ENCODE measurements at regions not wholly inside any gene's neighbourhood (a gene's known extent, or its start where the extent isn't known, plus 50 kb on each side); places are given as distances from the start of the nearest gene placed in this dataset.

DNA sequence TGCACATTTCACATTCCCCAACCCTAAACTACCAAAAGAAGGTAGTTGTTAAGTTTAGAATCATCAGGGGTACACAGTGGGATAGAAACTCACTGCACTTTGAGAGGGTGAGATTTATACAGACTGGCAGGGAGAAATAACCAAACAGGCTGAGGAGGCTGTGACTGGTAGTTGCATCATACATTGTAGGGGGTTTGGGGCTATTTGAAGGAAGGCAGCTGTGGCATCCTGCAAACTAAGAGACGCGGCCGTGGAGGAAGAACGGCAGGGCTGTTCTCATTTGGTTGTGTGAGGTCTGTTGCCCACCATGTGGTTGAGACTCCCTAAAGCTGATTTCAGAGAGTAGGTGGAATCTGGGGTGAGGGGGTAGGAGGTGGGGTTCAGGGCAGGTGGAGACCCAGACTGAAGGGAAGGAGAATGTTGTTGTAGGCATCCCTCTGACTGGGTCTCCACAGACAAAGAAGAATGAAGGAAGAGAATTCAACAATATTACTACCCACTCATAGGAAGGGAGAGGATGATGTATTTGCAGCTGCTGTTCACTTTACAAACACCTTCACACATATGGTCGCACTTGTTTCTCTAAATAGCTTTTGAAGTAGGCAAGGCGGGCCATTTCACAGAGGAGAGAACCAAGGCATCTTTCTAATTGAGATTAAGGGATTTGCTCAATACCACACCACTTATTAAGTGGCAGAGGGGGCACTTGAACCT, 170.9 kb upstream of the SIX2 start:
- WGBS (ENCODE audit: extremely low coverage, insufficient coverage, insufficient read length) = no CpG with 5 or more reads among the region's 6 CpGs
- Histone ChIP-seq H3K23ac (ENCODE audit: low read length) (no peak overlapping the region), H2BK5ac (ENCODE audit: low read depth, low read length, poor library complexity) (no peak overlapping the region), H4K8ac (ENCODE audit: low read depth, low read length) (no peak overlapping the region), H2BK12ac (ENCODE audit: low read length) (no peak overlapping the region), H3K36me3 (ENCODE audit: control insufficient read depth in 1 of 2, insufficient read depth in 2 of 2, low read length in 2 of 2) (no peaks in the 10 kb centered on the region), H2AK5ac (ENCODE audit: low read length) (no peak overlapping the region), H3K14ac (ENCODE audit: low read length) (no peak overlapping the region), H3K79me1 (ENCODE audit: low read length) (no peaks in the 10 kb centered on the region), H4K91ac (ENCODE audit: low read depth, low read length) (no peak overlapping the region), H3K9ac (ENCODE audit: low read length) (no peak overlapping the region), H3K18ac (ENCODE audit: low read length) (no peak overlapping the region), H3K4me3 (ENCODE audit: low read depth, low read length) (no peak overlapping the region), H3K4me1 (ENCODE audit: control insufficient read depth in 1 of 2, insufficient read depth in 2 of 2, low read length in 2 of 2) (peaks cover 1 to 9% of the 10 kb centered on the region in 2 experiments), H4K12ac (ENCODE audit: low read depth, low read length) (no peak overlapping the region), H3K27ac (ENCODE audit: low read depth, low read length) (no peak overlapping the region), H3K27me3 (ENCODE audit: insufficient read depth, low read length) (no peaks in the 10 kb centered on the region), H2BK120ac (ENCODE audit: insufficient read depth, low read length, poor library complexity) (no peak overlapping the region), H3K9me3 (ENCODE audit: insufficient read depth, low read depth, low read length) (no peaks in the 10 kb centered on the region), H3K4ac (ENCODE audit: low read depth, low read length) (no peak overlapping the region), H3K79me2 (ENCODE audit: control insufficient read depth, insufficient read depth, low read length, poor library complexity) (no peaks in the 10 kb centered on the region), H3K4me2 (ENCODE audit: low read length) (no peak overlapping the region), H2AFZ (ENCODE audit: insufficient read depth, low read length, poor library complexity) (no peak overlapping the region)
- DNase-seq = no peak

- DNase-seq = no peak
- Histone ChIP-seq H3K4me2 (ENCODE audit: low read length) (no peak overlapping the region), H2BK5ac (ENCODE audit: low read depth, low read length, poor library complexity) (no peak overlapping the region), H4K8ac (ENCODE audit: low read depth, low read length) (no peak overlapping the region), H3K4me1 (ENCODE audit: control insufficient read depth in 1 of 2, insufficient read depth in 2 of 2, low read length in 2 of 2) (no peaks in the 10 kb centered on the region), H4K12ac (ENCODE audit: low read depth, low read length) (no peak overlapping the region), H3K4me3 (ENCODE audit: low read depth, low read length) (no peak overlapping the region), H3K9ac (ENCODE audit: low read length) (no peak overlapping the region), H2BK120ac (ENCODE audit: insufficient read depth, low read length, poor library complexity) (no peak overlapping the region), H3K79me1 (ENCODE audit: low read length) (no peaks in the 10 kb centered on the region), H3K14ac (ENCODE audit: low read length) (no peak overlapping the region), H3K27me3 (ENCODE audit: insufficient read depth, low read length) (no peaks in the 10 kb centered on the region), H3K27ac (ENCODE audit: low read depth, low read length) (no peak overlapping the region), H4K91ac (ENCODE audit: low read depth, low read length) (no peak overlapping the region), H2AFZ (ENCODE audit: insufficient read depth, low read length, poor library complexity) (no peak overlapping the region), H3K36me3 (ENCODE audit: control insufficient read depth in 1 of 2, insufficient read depth in 2 of 2, low read length in 2 of 2) (no peaks in the 10 kb centered on the region), H2BK12ac (ENCODE audit: low read length) (no peak overlapping the region), H3K4ac (ENCODE audit: low read depth, low read length) (no peak overlapping the region), H3K9me3 (ENCODE audit: insufficient read depth, low read depth, low read length) (no peaks in the 10 kb centered on the region), H3K23ac (ENCODE audit: low read length) (no peak overlapping the region), H2AK5ac (ENCODE audit: low read length) (no peak overlapping the region), H3K79me2 (ENCODE audit: control insufficient read depth, insufficient read depth, low read length, poor library complexity) (no peaks in the 10 kb centered on the region), H3K18ac (ENCODE audit: low read length) (no peak overlapping the region)
- WGBS (ENCODE audit: extremely low coverage, insufficient coverage, insufficient read length) = no CpG with 5 or more reads among the region's 2 CpGs
These were observed 169.6 kb upstream of the SIX2 start for GRCh38 chr2:45178854-45179253.

- Histone ChIP-seq H4K8ac (ENCODE audit: low read depth, low read length) (no peak overlapping the region), H2BK5ac (ENCODE audit: low read depth, low read length, poor library complexity) (no peak overlapping the region), H3K23ac (ENCODE audit: low read length) (no peak overlapping the region), H3K9me3 (ENCODE audit: insufficient read depth, low read depth, low read length) (no peaks in the 10 kb centered on the region), H3K4me1 (ENCODE audit: control insufficient read depth in 1 of 2, insufficient read depth in 2 of 2, low read length in 2 of 2) (no peaks in the 10 kb centered on the region), H4K91ac (ENCODE audit: low read depth, low read length) (no peak overlapping the region), H3K27me3 (ENCODE audit: insufficient read depth, low read length) (no peaks in the 10 kb centered on the region), H2BK120ac (ENCODE audit: insufficient read depth, low read length, poor library complexity) (no peak overlapping the region), H3K14ac (ENCODE audit: low read length) (no peak overlapping the region), H3K18ac (ENCODE audit: low read length) (no peak overlapping the region), H3K4me3 (ENCODE audit: low read depth, low read length) (no peak overlapping the region), H3K27ac (ENCODE audit: low read depth, low read length) (no peak overlapping the region), H3K4me2 (ENCODE audit: low read length) (no peak overlapping the region), H2BK12ac (ENCODE audit: low read length) (no peak overlapping the region), H4K12ac (ENCODE audit: low read depth, low read length) (no peak overlapping the region), H3K36me3 (ENCODE audit: control insufficient read depth in 1 of 2, insufficient read depth in 2 of 2, low read length in 2 of 2) (no peaks in the 10 kb centered on the region), H2AK5ac (ENCODE audit: low read length) (no peak overlapping the region), H3K4ac (ENCODE audit: low read depth, low read length) (no peak overlapping the region), H3K79me1 (ENCODE audit: low read length) (no peaks in the 10 kb centered on the region), H3K79me2 (ENCODE audit: control insufficient read depth, insufficient read depth, low read length, poor library complexity) (no peaks in the 10 kb centered on the region), H2AFZ (ENCODE audit: insufficient read depth, low read length, poor library complexity) (no peak overlapping the region), H3K9ac (ENCODE audit: low read length) (no peak overlapping the region)
- no peak for DNase-seq
- no CpG with 5 or more reads among the region's 1 CpG for WGBS (ENCODE audit: extremely low coverage, insufficient coverage, insufficient read length)
These were observed 169.1 kb upstream of the SIX2 start for GRCh38 chr2:45178359-45178758.

DNA sequence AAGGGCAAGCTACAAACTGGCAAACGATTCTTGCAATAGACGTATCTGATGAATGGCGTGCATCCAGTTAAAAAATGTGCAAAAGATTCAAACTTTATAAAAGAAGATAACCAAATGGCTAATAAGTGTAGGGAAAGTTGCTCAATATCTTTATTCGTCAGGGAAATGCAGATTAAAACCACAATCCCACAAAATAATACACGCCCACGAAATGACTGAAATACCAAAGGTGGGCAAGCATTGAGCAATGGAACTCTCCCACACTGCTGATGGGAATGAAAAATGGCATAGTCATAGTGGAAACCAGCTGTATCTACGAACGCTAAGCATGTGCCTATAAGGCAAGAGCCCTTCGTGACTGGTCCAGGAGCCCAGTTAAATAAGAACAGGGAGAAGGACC, 168.6 kb upstream of the SIX2 start:
- H3K36me3 ChIP-seq (ENCODE audit: control insufficient read depth in 1 of 2, insufficient read depth in 2 of 2, low read length in 2 of 2) = no peaks in the 10 kb centered on the region
- H2BK120ac ChIP-seq (ENCODE audit: insufficient read depth, low read length, poor library complexity) = no peak overlapping the region
- no peak overlapping the region for H4K8ac ChIP-seq (ENCODE audit: low read depth, low read length)
- no peak overlapping the region for H3K27ac ChIP-seq (ENCODE audit: low read depth, low read length)
- H3K27me3 ChIP-seq (ENCODE audit: insufficient read depth, low read length) = no peaks in the 10 kb centered on the region
- H3K4ac ChIP-seq (ENCODE audit: low read depth, low read length) = no peak overlapping the region
- H4K12ac ChIP-seq (ENCODE audit: low read depth, low read length) = no peak overlapping the region
- no peak overlapping the region for H3K18ac ChIP-seq (ENCODE audit: low read length)
- no peak overlapping the region for H4K91ac ChIP-seq (ENCODE audit: low read depth, low read length)
- no peaks in the 10 kb centered on the region for H3K4me1 ChIP-seq (ENCODE audit: control insufficient read depth in 1 of 2, insufficient read depth in 2 of 2, low read length in 2 of 2)
- no peak overlapping the region for H3K23ac ChIP-seq (ENCODE audit: low read length)
- H2BK12ac ChIP-seq (ENCODE audit: low read length) = no peak overlapping the region
- no peak overlapping the region for H2BK5ac ChIP-seq (ENCODE audit: low read depth, low read length, poor library complexity)
- no peaks in the 10 kb centered on the region for H3K79me1 ChIP-seq (ENCODE audit: low read length)
- no peaks in the 10 kb centered on the region for H3K9me3 ChIP-seq (ENCODE audit: insufficient read depth, low read depth, low read length)
- no peak overlapping the region for H2AFZ ChIP-seq (ENCODE audit: insufficient read depth, low read length, poor library complexity)
- no CpG with 5 or more reads among the region's 9 CpGs for WGBS (ENCODE audit: extremely low coverage, insufficient coverage, insufficient read length)
- H3K4me3 ChIP-seq (ENCODE audit: low read depth, low read length) = no peak overlapping the region
- no peak for DNase-seq
- H3K4me2 ChIP-seq (ENCODE audit: low read length) = no peak overlapping the region
- H3K14ac ChIP-seq (ENCODE audit: low read length) = no peak overlapping the region
- H2AK5ac ChIP-seq (ENCODE audit: low read length) = no peak overlapping the region
- no peaks in the 10 kb centered on the region for H3K79me2 ChIP-seq (ENCODE audit: control insufficient read depth, insufficient read depth, low read length, poor library complexity)
- no peak overlapping the region for H3K9ac ChIP-seq (ENCODE audit: low read length)

All from trophoblast cell (in vitro differentiated cells and primary cell).